Tibial nerve (tissue), 4 donors: ENCODE measurements at regions not wholly inside any gene's neighbourhood (a gene's known extent, or its start where the extent isn't known, plus 50 kb on each side); places are given as distances from the start of the nearest gene placed in this dataset.

Experiments used
- CTCF ChIP-seq, 5 experiments: fragments of 200-600 bp in 3 of 5; fragments of 450-650 bp in 2 of 5; sonication (generic) in 3 of 5; IDR thresholded peaks; one replicate each; pipeline ENCODE4 v1.5.1; 2016 to 2019; ENCODE audit warnings: antibody characterized with exemption in 5 of 5, mild to moderate bottlenecking in 3 of 5, moderate library complexity in 2 of 5
- EP300 ChIP-seq, 2 donors: sonication (generic); formaldehyde crosslinking; IDR thresholded peaks; one replicate each; pipeline ENCODE4 v1.6.1; 2017; ENCODE audit warnings: antibody characterized with exemption in 2 of 2, mild to moderate bottlenecking in 1 of 2

- TF ChIP-seq CTCF (IDR thresholded peaks at IDR 0.05) (no peak), EP300 (IDR thresholded peaks at IDR 0.05) (no peak)
These were observed 65.6 kb upstream of the DUSP21 start for GRCh38 chrX:44778254-44778653.
